ENCODE measurements at regions not wholly inside any gene's neighbourhood (a gene's known extent, or its start where the extent isn't known, plus 50 kb on each side); places are given as distances from the start of the nearest gene placed in this dataset.
"Not testable (repeated sequence)": the region's sequence is repeated elsewhere in the genome, so short reads cannot be mapped to it uniquely, and the experiment has no call there.

DNA sequence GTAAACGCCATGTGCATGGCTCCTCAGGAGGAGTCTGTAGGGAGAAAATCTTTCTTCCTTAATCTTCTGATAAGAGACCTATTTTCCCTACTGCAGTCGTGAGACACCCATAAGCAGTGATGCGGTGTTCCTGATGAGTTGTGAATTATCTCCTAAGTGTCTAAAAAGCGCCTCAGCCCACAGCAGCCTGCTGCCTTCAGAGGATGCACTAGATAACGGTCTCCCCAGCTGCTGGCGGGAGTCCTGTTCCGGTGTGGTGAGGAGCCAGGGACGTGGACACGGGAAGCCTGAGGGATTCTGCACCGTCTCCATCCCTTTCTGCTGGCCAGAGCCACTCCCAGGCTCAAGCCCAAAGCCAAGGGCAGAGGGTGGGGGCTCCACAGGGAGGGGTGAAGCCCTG, 240.9 kb upstream of the SFSWAP start:
- not testable (repeated sequence) for H3K9me3 ChIP-seq (ENCODE audit: insufficient read depth, low read depth, low read length); H3K27ac ChIP-seq (ENCODE audit: low read length); H3K4me3 ChIP-seq (ENCODE audit: low read length); H3K27me3 ChIP-seq (ENCODE audit: insufficient read depth, low read length); H3K36me3 ChIP-seq (ENCODE audit: insufficient read depth, low read depth, low read length); H3K9ac ChIP-seq (ENCODE audit: low read depth, low read length); H3K4me1 ChIP-seq (ENCODE audit: insufficient read depth, low read length)

DNA sequence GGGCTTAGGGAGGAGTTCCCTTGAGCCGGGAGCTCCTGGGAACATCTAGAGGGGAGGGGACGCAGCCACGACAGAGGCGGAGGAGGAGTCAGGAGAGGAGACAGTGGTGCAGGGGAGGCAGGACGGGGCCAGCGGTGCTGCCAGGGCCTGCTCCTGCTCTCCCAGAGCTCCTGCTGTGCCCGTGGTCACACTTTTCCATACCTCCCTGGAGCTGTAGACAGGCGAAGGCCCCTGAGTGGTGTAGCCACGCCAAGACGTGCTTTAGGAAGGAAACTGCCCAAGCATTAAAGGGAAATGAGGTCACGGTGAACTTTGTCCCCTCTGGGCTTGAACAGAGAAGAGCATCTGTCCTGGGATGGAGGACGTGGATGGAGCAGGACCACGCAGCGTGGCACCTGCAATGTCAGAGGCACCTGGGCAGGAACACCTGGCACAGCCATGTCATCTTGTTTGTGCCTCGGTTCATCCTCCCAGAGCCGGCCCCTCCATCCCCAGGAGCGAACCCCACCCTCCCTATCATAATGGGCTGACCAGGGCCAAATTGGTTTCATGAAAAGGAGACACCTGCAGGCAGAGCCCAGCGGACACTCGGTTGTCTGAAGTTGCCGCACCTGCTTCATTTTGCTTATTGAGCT, 239.5 kb upstream of the SFSWAP start:
- Histone ChIP-seq H3K27ac (ENCODE audit: low read length) (no peak overlapping the region), H3K4me3 (ENCODE audit: low read length) (no peak overlapping the region), H3K4me1 (ENCODE audit: insufficient read depth, low read length) (no peaks in the 10 kb centered on the region), H3K36me3 (ENCODE audit: insufficient read depth, low read depth, low read length) (no peaks in the 10 kb centered on the region), H3K9ac (ENCODE audit: low read depth, low read length) (no peak overlapping the region), H3K9me3 (ENCODE audit: insufficient read depth, low read depth, low read length) (no peaks in the 10 kb centered on the region), H3K27me3 (ENCODE audit: insufficient read depth, low read length) (no peaks in the 10 kb centered on the region)

DNA sequence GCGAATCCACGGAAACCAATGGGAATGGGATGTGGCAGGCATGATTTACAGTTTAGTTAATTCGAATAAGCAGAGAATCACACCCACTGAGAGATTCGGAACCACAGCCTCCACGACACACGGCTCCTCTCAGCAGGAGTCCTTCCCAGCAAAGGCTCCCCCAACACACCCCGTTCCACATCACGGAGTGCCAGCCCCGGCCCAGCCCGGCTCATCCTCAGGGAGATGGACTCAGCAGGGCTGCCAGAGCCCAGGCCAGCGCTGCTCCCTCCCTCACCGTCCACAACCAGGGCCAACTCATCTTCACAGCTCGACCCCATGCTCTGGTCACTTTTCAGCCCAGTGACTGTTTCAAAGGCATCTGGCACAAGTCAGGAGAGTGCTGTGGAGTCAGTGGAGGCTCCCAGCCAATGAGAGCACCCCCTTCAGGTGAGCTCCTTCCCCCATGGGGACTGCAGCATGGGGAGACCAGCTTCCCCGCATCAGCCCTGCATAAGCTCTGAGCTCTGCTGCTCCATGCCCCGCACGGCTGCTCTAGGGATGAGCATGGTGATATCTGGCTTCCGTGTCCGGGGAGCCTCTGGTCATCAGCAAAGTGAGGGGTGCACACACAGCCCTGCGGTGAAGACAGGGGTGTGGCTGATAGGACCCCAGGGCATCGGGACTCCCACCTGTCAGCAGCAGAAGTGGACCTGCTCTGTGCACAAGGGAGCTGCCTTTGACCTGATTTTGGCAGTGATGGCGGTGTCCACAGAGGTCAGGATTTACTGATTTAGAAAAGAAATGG, 238.8 kb upstream of the SFSWAP start:
- Histone ChIP-seq H3K27me3 (ENCODE audit: insufficient read depth, low read length) (no peaks in the 10 kb centered on the region), H3K36me3 (ENCODE audit: insufficient read depth, low read depth, low read length) (no peaks in the 10 kb centered on the region), H3K27ac (ENCODE audit: low read length) (no peak overlapping the region), H3K9ac (ENCODE audit: low read depth, low read length) (no peak overlapping the region), H3K4me3 (ENCODE audit: low read length) (no peak overlapping the region), H3K4me1 (ENCODE audit: insufficient read depth, low read length) (no peaks in the 10 kb centered on the region), H3K9me3 (ENCODE audit: insufficient read depth, low read depth, low read length) (no peaks in the 10 kb centered on the region)

DNA sequence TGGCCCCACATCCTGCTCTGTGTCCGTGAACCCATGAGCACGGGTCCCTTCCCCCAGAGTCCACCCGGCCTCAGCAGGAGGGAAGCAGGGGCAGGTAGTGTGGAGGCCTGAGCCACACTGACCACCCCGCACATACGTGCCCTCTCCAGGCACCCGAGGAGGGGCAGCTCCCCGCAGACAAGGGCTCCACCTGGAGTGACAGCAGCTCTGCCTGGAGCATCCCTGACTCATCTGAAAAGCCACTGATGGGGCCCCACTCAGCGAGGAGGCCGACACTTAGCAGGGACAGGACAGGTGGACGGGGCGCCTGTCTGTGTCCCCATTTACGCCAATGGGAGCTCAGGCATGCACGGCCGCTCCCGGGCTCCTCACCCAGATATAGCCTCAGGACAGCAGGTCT, 237.6 kb upstream of the SFSWAP start:
- H3K9me3 ChIP-seq (ENCODE audit: insufficient read depth, low read depth, low read length), result no peaks in the 10 kb centered on the region
- H3K27ac ChIP-seq (ENCODE audit: low read length), result no peak overlapping the region
- H3K9ac ChIP-seq (ENCODE audit: low read depth, low read length), result no peak overlapping the region
- no peaks in the 10 kb centered on the region for H3K27me3 ChIP-seq (ENCODE audit: insufficient read depth, low read length)
- H3K36me3 ChIP-seq (ENCODE audit: insufficient read depth, low read depth, low read length), result no peaks in the 10 kb centered on the region
- no peaks in the 10 kb centered on the region for H3K4me1 ChIP-seq (ENCODE audit: insufficient read depth, low read length)
- no peak overlapping the region for H3K4me3 ChIP-seq (ENCODE audit: low read length)

DNA sequence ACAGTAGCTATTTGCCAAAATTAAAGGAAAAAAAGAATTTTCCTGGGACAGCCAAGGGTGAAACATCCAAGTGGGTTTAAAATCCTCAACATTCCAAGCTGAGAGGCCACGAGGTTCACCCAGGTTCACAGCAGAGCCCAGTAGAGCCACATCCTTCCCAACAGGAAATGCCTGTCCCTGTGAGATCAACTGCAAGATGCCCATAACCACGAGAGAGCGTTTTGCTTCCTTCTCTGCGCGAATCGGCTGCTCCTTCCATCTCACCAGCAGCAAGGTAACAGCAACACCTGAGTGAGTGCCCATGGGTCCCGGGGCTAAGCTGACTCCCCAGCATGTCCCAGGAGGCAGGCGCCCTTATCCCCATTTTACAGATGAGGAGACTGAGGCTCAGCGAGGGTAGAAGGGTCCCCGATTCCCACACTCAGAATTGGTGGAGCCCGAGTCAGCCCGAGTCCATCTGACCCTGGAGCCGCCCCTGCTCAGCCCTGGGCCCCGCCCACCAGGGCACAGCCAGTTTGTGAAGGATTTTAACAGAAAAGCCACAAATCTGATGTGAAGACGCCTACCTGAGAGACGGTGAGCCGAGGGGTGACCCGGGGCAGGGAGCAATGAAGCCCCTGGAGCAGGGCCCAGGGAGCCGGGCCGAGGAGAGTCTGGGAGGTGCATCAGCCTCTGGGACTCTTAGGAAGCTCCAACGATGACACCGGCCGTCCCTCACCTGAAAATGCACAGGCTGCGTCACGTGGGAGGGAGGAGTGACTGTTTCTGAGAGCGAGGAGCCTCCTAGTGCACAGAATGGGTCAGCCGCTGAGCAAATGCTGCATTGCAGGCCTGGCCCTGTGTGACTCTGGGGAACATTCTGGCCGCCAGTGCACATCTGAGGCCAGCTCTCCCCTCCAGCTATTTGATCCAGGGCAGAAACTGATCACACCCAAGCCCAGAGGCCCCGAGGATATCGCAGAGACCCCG, 236.9 kb upstream of the SFSWAP start:
- Histone ChIP-seq H3K9ac (ENCODE audit: low read depth, low read length) (no peak overlapping the region), H3K27ac (ENCODE audit: low read length) (no peak overlapping the region), H3K4me1 (ENCODE audit: insufficient read depth, low read length) (no peaks in the 10 kb centered on the region), H3K4me3 (ENCODE audit: low read length) (no peak overlapping the region), H3K27me3 (ENCODE audit: insufficient read depth, low read length) (no peaks in the 10 kb centered on the region), H3K9me3 (ENCODE audit: insufficient read depth, low read depth, low read length) (no peaks in the 10 kb centered on the region), H3K36me3 (ENCODE audit: insufficient read depth, low read depth, low read length) (no peaks in the 10 kb centered on the region)

DNA sequence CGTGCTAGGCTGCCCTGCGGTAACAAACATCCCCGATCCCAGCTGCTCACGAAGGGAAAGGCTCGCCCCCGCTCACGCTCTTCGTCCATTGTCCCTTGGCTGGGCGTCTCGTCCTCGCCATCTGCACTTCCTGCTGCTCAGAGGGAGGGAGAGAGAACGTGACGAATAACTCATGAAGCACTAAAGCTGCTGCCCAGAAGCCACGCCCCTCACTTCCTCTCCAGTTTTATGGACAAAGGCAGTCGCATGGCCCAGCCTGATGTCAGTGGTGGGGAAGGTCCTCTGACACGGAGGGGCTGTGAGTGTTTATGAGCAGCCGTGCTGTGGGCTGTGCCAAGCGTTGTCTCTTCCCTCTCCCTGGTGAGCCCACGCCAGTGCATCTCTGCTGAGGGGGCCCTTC, 235.9 kb upstream of the SFSWAP start:
- H3K4me3 ChIP-seq (ENCODE audit: low read length); H3K36me3 ChIP-seq (ENCODE audit: insufficient read depth, low read depth, low read length); H3K9me3 ChIP-seq (ENCODE audit: insufficient read depth, low read depth, low read length); H3K27ac ChIP-seq (ENCODE audit: low read length); H3K4me1 ChIP-seq (ENCODE audit: insufficient read depth, low read length); H3K9ac ChIP-seq (ENCODE audit: low read depth, low read length); H3K27me3 ChIP-seq (ENCODE audit: insufficient read depth, low read length): not testable (repeated sequence)

DNA sequence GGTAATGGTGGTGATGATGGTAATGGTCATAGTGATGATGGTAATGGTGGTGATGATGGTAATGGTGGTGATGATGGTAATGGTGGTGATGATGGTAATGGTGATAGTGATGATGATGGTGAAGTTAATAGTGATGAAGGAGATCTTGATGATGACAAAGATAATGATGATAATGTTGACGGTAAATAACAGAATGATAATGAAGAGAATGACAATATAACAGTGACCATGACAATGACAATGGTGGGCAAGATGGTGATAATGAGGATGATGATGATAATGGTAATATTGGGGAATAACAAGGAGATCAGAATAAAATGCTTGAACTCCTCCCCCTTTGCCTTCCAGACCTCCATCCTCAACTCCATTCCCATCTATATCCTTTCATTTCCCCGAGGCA, 233.3 kb upstream of the SFSWAP start:
- H3K4me1 ChIP-seq (ENCODE audit: insufficient read depth, low read length), result no peaks in the 10 kb centered on the region
- no peaks in the 10 kb centered on the region for H3K9me3 ChIP-seq (ENCODE audit: insufficient read depth, low read depth, low read length)
- H3K36me3 ChIP-seq (ENCODE audit: insufficient read depth, low read depth, low read length), result no peaks in the 10 kb centered on the region
- H3K9ac ChIP-seq (ENCODE audit: low read depth, low read length), result no peak overlapping the region
- no peak overlapping the region for H3K4me3 ChIP-seq (ENCODE audit: low read length)
- no peaks in the 10 kb centered on the region for H3K27me3 ChIP-seq (ENCODE audit: insufficient read depth, low read length)
- no peak overlapping the region for H3K27ac ChIP-seq (ENCODE audit: low read length)

DNA sequence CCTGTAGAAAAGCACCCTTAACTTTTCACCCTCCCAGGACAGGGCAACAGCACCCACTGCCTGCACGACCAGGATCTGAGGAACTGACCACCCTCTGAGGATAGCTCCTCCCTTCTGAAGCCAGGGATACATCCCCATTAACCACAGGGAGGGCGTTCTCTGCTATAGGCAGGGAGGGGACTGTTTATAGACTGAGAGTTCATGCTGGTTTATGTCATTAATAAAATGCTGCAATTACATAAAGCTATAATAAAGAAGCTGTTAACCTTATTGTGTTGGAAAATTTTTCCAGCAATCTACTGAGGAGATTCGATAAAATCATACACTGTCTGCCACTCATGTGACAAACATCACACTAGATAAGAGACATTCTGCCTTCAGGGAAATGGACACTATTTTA, 232.4 kb upstream of the SFSWAP start:
- Histone ChIP-seq H3K9me3 (ENCODE audit: insufficient read depth, low read depth, low read length) (no peaks in the 10 kb centered on the region), H3K27me3 (ENCODE audit: insufficient read depth, low read length) (no peaks in the 10 kb centered on the region), H3K9ac (ENCODE audit: low read depth, low read length) (no peak overlapping the region), H3K4me1 (ENCODE audit: insufficient read depth, low read length) (no peaks in the 10 kb centered on the region), H3K36me3 (ENCODE audit: insufficient read depth, low read depth, low read length) (no peaks in the 10 kb centered on the region), H3K27ac (ENCODE audit: low read length) (no peak overlapping the region), H3K4me3 (ENCODE audit: low read length) (no peak overlapping the region)

DNA sequence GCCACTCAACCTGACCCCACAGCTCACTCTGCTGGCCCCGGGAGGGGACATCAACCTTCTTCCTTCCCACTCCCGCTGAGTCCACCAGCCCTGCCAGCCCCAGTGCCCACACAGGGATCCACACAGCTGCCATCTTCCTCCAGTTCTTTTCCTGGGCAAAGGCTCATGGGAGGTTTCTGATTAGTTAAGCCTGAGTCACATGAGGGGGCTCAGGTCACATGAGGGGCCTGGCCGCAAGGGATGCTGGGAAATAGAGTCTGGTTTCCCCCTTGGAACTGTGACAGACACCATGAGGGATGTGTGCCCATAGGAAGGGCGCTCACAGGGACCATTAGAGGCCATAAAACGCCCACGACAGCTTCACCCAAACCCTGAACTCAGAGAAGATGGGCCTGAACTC, 228.7 kb upstream of the SFSWAP start:
- Histone ChIP-seq H3K4me1 (ENCODE audit: insufficient read depth, low read length) (no peaks in the 10 kb centered on the region), H3K27ac (ENCODE audit: low read length) (no peak overlapping the region), H3K4me3 (ENCODE audit: low read length) (no peak overlapping the region), H3K9me3 (ENCODE audit: insufficient read depth, low read depth, low read length) (no peaks in the 10 kb centered on the region), H3K27me3 (ENCODE audit: insufficient read depth, low read length) (no peaks in the 10 kb centered on the region), H3K9ac (ENCODE audit: low read depth, low read length) (no peak overlapping the region), H3K36me3 (ENCODE audit: insufficient read depth, low read depth, low read length) (no peaks in the 10 kb centered on the region)

DNA sequence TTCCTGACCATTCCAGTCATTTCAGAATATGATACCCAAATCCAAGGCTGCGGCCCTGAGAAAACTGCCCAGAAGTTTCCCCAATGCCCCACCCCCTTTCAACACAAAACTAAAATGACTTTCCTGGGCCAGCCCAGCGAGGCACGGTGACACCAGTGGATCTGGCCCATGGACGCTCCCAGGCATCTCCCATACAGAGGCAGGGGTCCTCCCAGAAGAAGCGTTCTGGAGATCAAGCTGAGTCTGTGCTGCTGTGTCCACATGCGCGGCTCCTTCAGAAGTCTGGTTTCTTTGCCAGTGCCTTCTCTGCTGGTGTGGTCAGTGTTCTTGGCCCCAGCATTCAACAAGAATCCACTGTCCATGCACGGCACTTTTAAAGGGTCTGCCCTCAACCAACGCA, 228.2 kb upstream of the SFSWAP start:
- H3K27ac ChIP-seq (ENCODE audit: low read length), result no peak overlapping the region
- no peak overlapping the region for H3K9ac ChIP-seq (ENCODE audit: low read depth, low read length)
- no peaks in the 10 kb centered on the region for H3K27me3 ChIP-seq (ENCODE audit: insufficient read depth, low read length)
- H3K4me3 ChIP-seq (ENCODE audit: low read length), result no peak overlapping the region
- no peaks in the 10 kb centered on the region for H3K9me3 ChIP-seq (ENCODE audit: insufficient read depth, low read depth, low read length)
- H3K4me1 ChIP-seq (ENCODE audit: insufficient read depth, low read length), result no peaks in the 10 kb centered on the region
- H3K36me3 ChIP-seq (ENCODE audit: insufficient read depth, low read depth, low read length), result no peaks in the 10 kb centered on the region

DNA sequence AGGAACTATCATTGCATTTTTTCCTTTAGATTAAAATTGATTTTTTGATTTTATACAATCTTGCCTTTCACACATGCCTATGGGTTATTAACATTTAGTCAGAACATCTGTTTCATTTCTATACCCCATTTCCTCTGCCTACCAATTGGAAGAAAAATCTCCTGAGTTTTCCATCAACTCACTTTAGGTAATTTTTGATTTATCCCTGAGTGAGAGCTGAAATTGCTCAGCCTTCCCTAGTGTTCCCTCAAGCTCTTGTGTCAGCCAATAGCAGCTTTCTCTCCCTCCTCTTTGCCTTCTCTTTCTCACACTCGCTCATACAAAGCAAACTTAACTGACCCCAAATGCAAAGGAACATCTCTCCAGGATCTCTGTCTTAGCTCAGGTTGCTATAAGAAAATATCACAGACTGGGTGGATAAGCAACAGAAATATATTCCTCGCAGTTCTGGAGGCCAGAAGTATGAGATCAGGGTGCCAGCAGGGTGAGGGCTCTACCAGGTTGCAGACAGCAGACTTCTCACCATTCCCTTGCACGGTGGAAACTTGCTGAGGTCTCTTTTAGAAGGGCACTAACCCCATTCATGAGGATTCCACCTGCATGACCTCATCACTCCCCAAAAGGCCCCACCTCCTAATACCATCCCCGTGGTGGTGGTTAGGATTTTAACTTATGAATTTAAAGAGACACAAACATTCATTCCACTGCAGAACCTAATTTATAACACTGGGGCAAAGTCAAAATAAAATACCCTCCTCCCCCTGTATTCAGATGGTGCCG, 224.2 kb upstream of the SFSWAP start:
- Histone ChIP-seq H3K4me3 (ENCODE audit: low read length) (no peak overlapping the region), H3K4me1 (ENCODE audit: insufficient read depth, low read length) (no peaks in the 10 kb centered on the region), H3K9ac (ENCODE audit: low read depth, low read length) (no peak overlapping the region), H3K9me3 (ENCODE audit: insufficient read depth, low read depth, low read length) (no peaks in the 10 kb centered on the region), H3K36me3 (ENCODE audit: insufficient read depth, low read depth, low read length) (no peaks in the 10 kb centered on the region), H3K27me3 (ENCODE audit: insufficient read depth, low read length) (no peaks in the 10 kb centered on the region), H3K27ac (ENCODE audit: low read length) (no peak overlapping the region)

Measured in iPS-20b (cell line).